ENCODE measurements at regions not wholly inside any gene's neighbourhood (a gene's known extent, or its start where the extent isn't known, plus 50 kb on each side); places are given as distances from the start of the nearest gene placed in this dataset.

DNA sequence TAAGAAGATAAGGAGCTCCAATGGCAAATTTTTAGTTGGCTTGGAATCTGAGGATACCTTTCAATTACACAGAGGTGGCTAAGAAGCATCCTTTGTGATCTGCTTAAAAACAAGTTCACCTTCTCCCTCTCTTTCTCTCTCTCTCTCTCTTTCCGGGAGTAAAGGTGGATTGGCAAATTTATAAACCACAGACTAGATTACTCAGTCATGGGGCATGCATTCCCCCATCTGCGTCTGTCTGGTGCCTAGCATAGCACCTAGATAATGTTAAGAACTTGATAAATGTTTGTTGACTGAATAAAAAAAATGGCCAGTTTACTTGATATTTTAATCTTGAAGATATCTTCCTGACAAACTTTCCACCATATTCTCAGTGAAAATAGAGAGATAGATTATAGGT lies 312.3 kb downstream of the CDC5L start:
- Mint-ChIP-seq H3K4me1 (ENCODE audit: low read depth) (no peaks in the 10 kb centered on the region), H3K9me3 (ENCODE audit: low read depth) (no peaks in the 10 kb centered on the region), H3K36me3 (ENCODE audit: low read depth) (no peaks in the 10 kb centered on the region), H3K4me3 (ENCODE audit: unreplicated experiment) (no peak overlapping the region), H3K27me3 (ENCODE audit: low read depth) (no peaks in the 10 kb centered on the region), H3K27ac (ENCODE audit: unreplicated experiment) (no peak overlapping the region)
- DNase-seq (ENCODE audit: low spot score): no peak
- TF ChIP-seq, protein P1, sequence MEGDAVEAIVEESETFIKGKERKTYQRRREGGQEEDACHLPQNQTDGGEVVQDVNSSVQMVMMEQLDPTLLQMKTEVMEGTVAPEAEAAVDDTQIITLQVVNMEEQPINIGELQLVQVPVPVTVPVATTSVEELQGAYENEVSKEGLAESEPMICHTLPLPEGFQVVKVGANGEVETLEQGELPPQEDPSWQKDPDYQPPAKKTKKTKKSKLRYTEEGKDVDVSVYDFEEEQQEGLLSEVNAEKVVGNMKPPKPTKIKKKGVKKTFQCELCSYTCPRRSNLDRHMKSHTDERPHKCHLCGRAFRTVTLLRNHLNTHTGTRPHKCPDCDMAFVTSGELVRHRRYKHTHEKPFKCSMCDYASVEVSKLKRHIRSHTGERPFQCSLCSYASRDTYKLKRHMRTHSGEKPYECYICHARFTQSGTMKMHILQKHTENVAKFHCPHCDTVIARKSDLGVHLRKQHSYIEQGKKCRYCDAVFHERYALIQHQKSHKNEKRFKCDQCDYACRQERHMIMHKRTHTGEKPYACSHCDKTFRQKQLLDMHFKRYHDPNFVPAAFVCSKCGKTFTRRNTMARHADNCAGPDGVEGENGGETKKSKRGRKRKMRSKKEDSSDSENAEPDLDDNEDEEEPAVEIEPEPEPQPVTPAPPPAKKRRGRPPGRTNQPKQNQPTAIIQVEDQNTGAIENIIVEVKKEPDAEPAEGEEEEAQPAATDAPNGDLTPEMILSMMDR (IDR thresholded peaks at IDR 0.05): no peak

DNA sequence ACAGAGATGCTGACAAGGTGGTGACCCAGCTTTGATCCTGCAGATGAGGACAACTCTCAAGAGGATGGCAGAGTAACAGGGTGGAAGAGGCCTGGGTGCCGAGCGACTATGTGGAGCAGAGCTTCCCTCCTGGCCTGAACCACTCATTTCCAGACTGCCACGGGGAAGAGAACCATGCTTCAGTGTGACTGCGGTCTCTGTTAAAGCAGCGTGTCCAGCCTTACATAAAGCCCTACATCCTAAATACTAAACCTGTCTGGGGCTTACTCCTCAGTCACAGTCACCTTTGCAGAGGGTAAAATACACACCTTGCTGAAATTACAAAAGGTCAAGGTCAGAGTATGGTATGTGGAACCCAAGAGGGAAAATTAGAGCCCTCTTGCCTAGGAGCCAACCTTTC lies 312.9 kb downstream of the CDC5L start:
- no peak overlapping the region for H3K27ac Mint-ChIP-seq (ENCODE audit: unreplicated experiment)
- DNase-seq (ENCODE audit: low spot score): no peak

DNA sequence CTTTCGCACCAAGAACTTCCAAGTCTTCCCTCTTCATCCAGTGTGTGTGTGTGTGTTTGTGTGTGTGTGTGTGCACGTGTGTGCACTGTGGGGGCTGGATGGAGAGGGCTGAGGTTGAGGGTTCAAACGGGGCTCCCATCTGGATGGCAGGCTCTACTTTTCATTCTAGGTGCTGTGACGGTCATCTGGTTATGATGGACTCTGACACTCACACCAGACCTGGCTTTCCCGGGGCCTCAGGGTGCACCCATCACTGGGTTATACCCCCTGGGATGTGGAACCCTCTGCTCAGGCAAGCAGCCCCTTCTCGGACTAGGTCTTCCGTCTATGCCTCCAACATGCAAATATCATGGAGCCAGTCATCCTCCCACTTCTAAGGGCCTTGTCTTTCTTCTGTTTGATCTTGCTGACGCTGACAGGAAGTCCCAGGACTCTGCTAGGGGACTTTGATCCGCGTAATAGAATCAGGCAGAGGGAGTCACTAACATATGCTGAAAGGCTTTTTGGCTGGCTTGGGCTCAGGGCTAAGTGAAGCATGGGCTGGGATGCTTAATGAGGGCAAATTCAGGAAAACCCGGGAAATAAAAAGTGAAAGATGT lies 313.6 kb downstream of the CDC5L start:
- Mint-ChIP-seq H3K27ac (ENCODE audit: unreplicated experiment) (no peak overlapping the region), H3K4me3 (ENCODE audit: unreplicated experiment) (no peak overlapping the region), H3K27me3 (ENCODE audit: low read depth) (no peaks in the 10 kb centered on the region), H3K36me3 (ENCODE audit: low read depth) (no peaks in the 10 kb centered on the region), H3K9me3 (ENCODE audit: low read depth) (no peaks in the 10 kb centered on the region), H3K4me1 (ENCODE audit: low read depth) (no peaks in the 10 kb centered on the region)
- DNase-seq (ENCODE audit: low spot score): no peak
- TF ChIP-seq, protein P1 (IDR thresholded peaks at IDR 0.05): no peak

More for the DNA sequence above, 312.9 kb downstream of the CDC5L start:
- H3K27me3 Mint-ChIP-seq (ENCODE audit: low read depth): no peaks in the 10 kb centered on the region
- H3K36me3 Mint-ChIP-seq (ENCODE audit: low read depth): no peaks in the 10 kb centered on the region
- TF ChIP-seq, protein P1 (IDR thresholded peaks at IDR 0.05): no peak
- H3K4me1 Mint-ChIP-seq (ENCODE audit: low read depth): no peaks in the 10 kb centered on the region
- H3K9me3 Mint-ChIP-seq (ENCODE audit: low read depth): no peaks in the 10 kb centered on the region
- H3K4me3 Mint-ChIP-seq (ENCODE audit: unreplicated experiment): no peak overlapping the region

DNA sequence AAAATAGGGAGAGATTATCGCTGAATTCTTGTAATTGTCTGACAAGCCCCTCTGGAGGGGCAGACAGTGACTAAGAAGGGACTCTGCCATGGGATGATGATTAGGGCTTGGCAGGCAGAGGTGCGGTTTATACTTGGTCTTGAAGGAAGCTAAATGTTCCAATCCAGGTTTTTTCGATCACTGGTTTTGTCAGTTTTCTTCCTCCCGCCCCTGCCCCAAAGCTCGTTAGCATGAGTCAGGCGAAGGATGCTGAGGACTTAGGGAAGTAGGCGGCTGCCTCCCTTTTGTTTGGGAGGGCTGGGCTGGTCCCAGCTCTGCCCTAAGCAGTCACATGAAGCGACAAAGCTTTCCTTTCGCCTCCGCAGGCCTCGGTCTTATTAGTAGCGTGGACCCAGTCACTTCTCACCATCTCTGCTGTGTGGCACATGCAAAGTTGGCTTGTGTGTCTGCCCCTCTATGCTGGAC lies 314.2 kb downstream of the CDC5L start:
- no peaks in the 10 kb centered on the region for H3K36me3 Mint-ChIP-seq (ENCODE audit: low read depth)
- H3K27me3 Mint-ChIP-seq (ENCODE audit: low read depth): no peaks in the 10 kb centered on the region
- TF ChIP-seq, protein P1 (IDR thresholded peaks at IDR 0.05): no peak
- DNase-seq (ENCODE audit: low spot score): no peak
- no peaks in the 10 kb centered on the region for H3K9me3 Mint-ChIP-seq (ENCODE audit: low read depth)
- no peak overlapping the region for H3K4me3 Mint-ChIP-seq (ENCODE audit: unreplicated experiment)
- no peak overlapping the region for H3K27ac Mint-ChIP-seq (ENCODE audit: unreplicated experiment)
- H3K4me1 Mint-ChIP-seq (ENCODE audit: low read depth): no peaks in the 10 kb centered on the region

DNA sequence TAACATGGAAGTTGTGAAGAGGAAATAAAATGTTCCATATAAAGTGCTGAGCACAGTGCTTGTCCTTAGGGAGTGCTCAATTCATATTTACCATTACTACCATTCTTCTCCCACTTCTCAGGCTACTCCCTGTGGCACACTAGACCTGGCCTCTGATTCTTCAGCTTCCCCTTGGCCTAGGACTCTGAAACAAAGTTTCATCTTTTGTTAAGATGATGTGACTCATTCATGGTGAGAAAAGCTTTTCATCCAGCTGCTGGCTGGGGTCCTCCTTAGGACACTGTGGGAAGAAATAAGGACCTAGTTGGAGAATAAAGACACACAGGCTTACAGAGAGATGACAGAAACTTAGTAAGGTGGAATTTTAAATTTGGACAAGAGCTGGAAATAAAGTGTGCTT lies 314.8 kb downstream of the CDC5L start:
- Mint-ChIP-seq H3K36me3 (ENCODE audit: low read depth) (no peaks in the 10 kb centered on the region), H3K9me3 (ENCODE audit: low read depth) (no peaks in the 10 kb centered on the region), H3K4me1 (ENCODE audit: low read depth) (no peaks in the 10 kb centered on the region), H3K27me3 (ENCODE audit: low read depth) (no peaks in the 10 kb centered on the region), H3K27ac (ENCODE audit: unreplicated experiment) (no peak overlapping the region), H3K4me3 (ENCODE audit: unreplicated experiment) (no peak overlapping the region)
- no peak for DNase-seq (ENCODE audit: low spot score)
- TF ChIP-seq, protein P1 (IDR thresholded peaks at IDR 0.05): no peak

All from chondrocyte (in vitro differentiated cells).